ENCODE measurements at regions not wholly inside any gene's neighbourhood (a gene's known extent, or its start where the extent isn't known, plus 50 kb on each side); places are given as distances from the start of the nearest gene placed in this dataset.

- intact Hi-C loops (cut with micrococcal nuclease) (no loop called here), in situ Hi-C loops (cut with MboI) (no loop called here)
- Histone ChIP-seq H3K4me2 (ENCODE audit: insufficient read depth, low read length) (no peak overlapping the region), H3K4me3 (no peak overlapping the region), H4K20me1 (replicated peaks; ENCODE audit: control insufficient read depth, insufficient read depth, low read length) (no peaks in the 10 kb centered on the region), H3K27me3 (ENCODE audit: control insufficient read depth in 2 of 2, insufficient read depth in 2 of 2, low read length in 2 of 2) (no peaks in the 10 kb centered on the region), H3K79me2 (ENCODE audit: control insufficient read depth, insufficient read depth, low read length) (no peaks in the 10 kb centered on the region), H3K9me3 (replicated peaks; ENCODE audit: control insufficient read depth, insufficient read depth, low read depth, low read length) (no peaks in the 10 kb centered on the region), H2AFZ (ENCODE audit: low read depth, low read length) (no peak overlapping the region), H3K4me1 (replicated peaks in 1 of 2; ENCODE audit: control insufficient read depth in 2 of 2, insufficient read depth in 2 of 2, low read length in 2 of 2) (no peaks in the 10 kb centered on the region), H3K36me3 (ENCODE audit: control insufficient read depth, insufficient read depth, low read length) (no peaks in the 10 kb centered on the region), H3K27ac (ENCODE audit: extremely low read depth, low read depth, low read length) (no peak overlapping the region), H3K9ac (ENCODE audit: insufficient read depth in 1 of 2, low read depth in 2 of 2, low read length in 2 of 2) (no peak overlapping the region), H3K9me1 (ENCODE audit: control insufficient read depth, insufficient read depth, low read length) (no peaks in the 10 kb centered on the region)
- ChIA-PET CTCF (ENCODE audit: low intra/inter-chr PET ratio) (no interaction called here), POLR2A (no interaction called here)
- BruUV-seq (replicated peaks) = no TSS peak
- ATAC-seq (no peak), DNase-seq (ENCODE audit: extremely low read depth in 1 of 4, low spot score in 3 of 4) (no peak), FAIRE-seq (no peak)
- 0% methylated on average over 2 of the region's 2 CpGs for WGBS (ENCODE audit: insufficient coverage, low coverage, missing lambda C conversion rate)
- TF ChIP-seq ZKSCAN3 (CRISPR knock-in tag; IDR thresholded peaks at IDR 0.05) = no peak
- TF ChIP-seq CSDE1 (IDR thresholded peaks at IDR 0.05) = no peak
- no peak for TF ChIP-seq RNF219 (CRISPR knock-in tag; IDR thresholded peaks at IDR 0.05)
- TF ChIP-seq RBBP5 (IDR thresholded peaks at IDR 0.05; ENCODE audit: borderline replicate concordance, insufficient read depth, low read length, poor library complexity, severe bottlenecking) = no peak
- TF ChIP-seq ZBTB2 (IDR thresholded peaks at IDR 0.05) = no peak
- no peak for TF ChIP-seq MBD2 (IDR thresholded peaks at IDR 0.05; ENCODE audit: borderline replicate concordance, low read depth)
- no peak for TF ChIP-seq ZBED1 (IDR thresholded peaks at IDR 0.05)
- TF ChIP-seq MYNN (IDR thresholded peaks at IDR 0.05) = no peak
- no peak for TF ChIP-seq MYNN (CRISPR knock-in tag; IDR thresholded peaks at IDR 0.05)
- TF ChIP-seq FIP1L1 (IDR thresholded peaks at IDR 0.05; ENCODE audit: low read depth, low read length, poor library complexity, severe bottlenecking) = no peak
- TF ChIP-seq TCF15 (CRISPR knock-in tag; IDR thresholded peaks at IDR 0.05) = no peak
- TF ChIP-seq CTCF (IDR thresholded peaks at IDR 0.05 in 2 of 3, conservative IDR thresholded peaks at IDR 0.05 in 1 of 3; ENCODE audit: insufficient read depth in 2 of 3, low read depth in 1 of 3, low read length in 3 of 3) = no peak
- TF ChIP-seq ZBTB49 (CRISPR knock-in tag; IDR thresholded peaks at IDR 0.05; ENCODE audit: borderline replicate concordance) = no peak
- no peak for TF ChIP-seq DLX4 (CRISPR knock-in tag; IDR thresholded peaks at IDR 0.05)
These were observed 93.0 kb upstream of the DKK2 start for GRCh38 chr4:107129076-107129475.

Data from K562 (cell line).